Smooth muscle cell (in vitro differentiated cells): ENCODE measurements at regions not wholly inside any gene's neighbourhood (a gene's known extent, or its start where the extent isn't known, plus 50 kb on each side); places are given as distances from the start of the nearest gene placed in this dataset.

Experiments used
- DNase-seq: peaks from one replicate; lab custom pipeline; 2025; ENCODE audit not compliant: unreplicated experiment; lab: John Stamatoyannopoulos, UW
- H2AFZ ChIP-seq: fragments of 200-600 bp; sonication (generic); 2 replicates; pipeline ENCODE4 v1.6.0; 2016; ENCODE audit warnings: antibody characterized with exemption, low read depth, mild to moderate bottlenecking
- H3F3A ChIP-seq: fragments of 200-600 bp; sonication (generic); 2 replicates; pipeline ENCODE4 v1.6.0; 2017; ENCODE audit warnings: antibody characterized with exemption, low read depth
- H3K27ac ChIP-seq: fragments of 200-600 bp; sonication (generic); 2 replicates; pipeline ENCODE4 v1.5.1; 2016; ENCODE audit warnings: low read depth, mild to moderate bottlenecking
- H3K27me3 ChIP-seq: fragments of 200-600 bp; sonication (generic); 2 replicates; pipeline ENCODE4 v1.6.1; 2016; ENCODE audit warnings: low read depth, mild to moderate bottlenecking
- H3K36me3 ChIP-seq: fragments of 200-600 bp; sonication (generic); 2 replicates; pipeline ENCODE4 v1.5.1; 2016; ENCODE audit warnings: low read depth
- H3K4me1 ChIP-seq: fragments of 200-600 bp; sonication (generic); 2 replicates; pipeline ENCODE4 v1.5.1; 2016; ENCODE audit warnings: low read depth
- H3K4me2 ChIP-seq: fragments of 200-600 bp; sonication (generic); 2 replicates; pipeline ENCODE4 v1.6.0; 2016; ENCODE audit warnings: mild to moderate bottlenecking
- H3K4me3 ChIP-seq: fragments of 200-600 bp; sonication (generic); 2 replicates; pipeline ENCODE4 v1.5.1; 2016; ENCODE audit warnings: mild to moderate bottlenecking
- H3K79me2 ChIP-seq: fragments of 200-600 bp; sonication (generic); 2 replicates; pipeline ENCODE4 v1.6.0; 2016; ENCODE audit warnings: low read depth, mild to moderate bottlenecking
- H3K9ac ChIP-seq: fragments of 200-600 bp; sonication (generic); 2 replicates; pipeline ENCODE4 v1.6.0; 2016; ENCODE audit warnings: low read depth
- H3K9me3 ChIP-seq: fragments of 200-600 bp; sonication (generic); replicated peaks from 2 replicates; pipeline ENCODE4 v1.5.1; 2016; ENCODE audit warnings: low read depth
- H4K20me1 ChIP-seq: fragments of 200-600 bp; sonication (generic); 2 replicates; pipeline ENCODE4 v1.6.0; 2016; ENCODE audit warnings: low read depth
- WGBS: methylation state at CpG from one replicate; pipeline ENCODE4 v1.1.7; 2016; ENCODE audit warnings: low lambda C conversion rate; 5-methylcytosine and 5-hydroxymethylcytosine counted together
- TF ChIP-seq, protein P1 (sequence below): fragments of 200-600 bp; sonication (generic); IDR thresholded peaks from 2 replicates; pipeline ENCODE4 v1.5.1; 2017; ENCODE audit warnings: borderline replicate concordance, mild to moderate bottlenecking, antibody characterized with exemption; ENCODE audit not compliant: insufficient read depth, poor library complexity, severe bottlenecking

- Histone ChIP-seq H3K4me1 (no peaks in the 10 kb centered on the region), H3K27ac (no peak overlapping the region), H3K27me3 (no peaks in the 10 kb centered on the region), H3K9me3 (no peaks in the 10 kb centered on the region), H3K4me2 (no peak overlapping the region), H2AFZ (no peak overlapping the region), H3K4me3 (no peak overlapping the region), H3K36me3 (no peaks in the 10 kb centered on the region), H3F3A (no peaks in the 10 kb centered on the region), H3K9ac (no peak overlapping the region), H3K79me2 (no peaks in the 10 kb centered on the region), H4K20me1 (no peaks in the 10 kb centered on the region)
- TF ChIP-seq, protein P1, sequence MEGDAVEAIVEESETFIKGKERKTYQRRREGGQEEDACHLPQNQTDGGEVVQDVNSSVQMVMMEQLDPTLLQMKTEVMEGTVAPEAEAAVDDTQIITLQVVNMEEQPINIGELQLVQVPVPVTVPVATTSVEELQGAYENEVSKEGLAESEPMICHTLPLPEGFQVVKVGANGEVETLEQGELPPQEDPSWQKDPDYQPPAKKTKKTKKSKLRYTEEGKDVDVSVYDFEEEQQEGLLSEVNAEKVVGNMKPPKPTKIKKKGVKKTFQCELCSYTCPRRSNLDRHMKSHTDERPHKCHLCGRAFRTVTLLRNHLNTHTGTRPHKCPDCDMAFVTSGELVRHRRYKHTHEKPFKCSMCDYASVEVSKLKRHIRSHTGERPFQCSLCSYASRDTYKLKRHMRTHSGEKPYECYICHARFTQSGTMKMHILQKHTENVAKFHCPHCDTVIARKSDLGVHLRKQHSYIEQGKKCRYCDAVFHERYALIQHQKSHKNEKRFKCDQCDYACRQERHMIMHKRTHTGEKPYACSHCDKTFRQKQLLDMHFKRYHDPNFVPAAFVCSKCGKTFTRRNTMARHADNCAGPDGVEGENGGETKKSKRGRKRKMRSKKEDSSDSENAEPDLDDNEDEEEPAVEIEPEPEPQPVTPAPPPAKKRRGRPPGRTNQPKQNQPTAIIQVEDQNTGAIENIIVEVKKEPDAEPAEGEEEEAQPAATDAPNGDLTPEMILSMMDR: no peak
- no peak for DNase-seq
Measured at GRCh38 chr5:22986281-22986680, 133.1 kb upstream of the CDH12 start.

- Histone ChIP-seq H3K9me3 (no peaks in the 10 kb centered on the region), H3K4me2 (no peak overlapping the region), H2AFZ (no peak overlapping the region), H3K9ac (no peak overlapping the region), H3K36me3 (no peaks in the 10 kb centered on the region), H3K27ac (no peak overlapping the region), H3K4me1 (no peaks in the 10 kb centered on the region), H3K27me3 (no peaks in the 10 kb centered on the region), H3K4me3 (no peak overlapping the region), H4K20me1 (no peaks in the 10 kb centered on the region), H3F3A (no peaks in the 10 kb centered on the region), H3K79me2 (no peaks in the 10 kb centered on the region)
- no peak for DNase-seq
- WGBS: 98% methylated on average over 1 of the region's 1 CpG
- TF ChIP-seq, protein P1: no peak
Measured at GRCh38 chr5:22985446-22985845, 132.3 kb upstream of the CDH12 start.

DNA sequence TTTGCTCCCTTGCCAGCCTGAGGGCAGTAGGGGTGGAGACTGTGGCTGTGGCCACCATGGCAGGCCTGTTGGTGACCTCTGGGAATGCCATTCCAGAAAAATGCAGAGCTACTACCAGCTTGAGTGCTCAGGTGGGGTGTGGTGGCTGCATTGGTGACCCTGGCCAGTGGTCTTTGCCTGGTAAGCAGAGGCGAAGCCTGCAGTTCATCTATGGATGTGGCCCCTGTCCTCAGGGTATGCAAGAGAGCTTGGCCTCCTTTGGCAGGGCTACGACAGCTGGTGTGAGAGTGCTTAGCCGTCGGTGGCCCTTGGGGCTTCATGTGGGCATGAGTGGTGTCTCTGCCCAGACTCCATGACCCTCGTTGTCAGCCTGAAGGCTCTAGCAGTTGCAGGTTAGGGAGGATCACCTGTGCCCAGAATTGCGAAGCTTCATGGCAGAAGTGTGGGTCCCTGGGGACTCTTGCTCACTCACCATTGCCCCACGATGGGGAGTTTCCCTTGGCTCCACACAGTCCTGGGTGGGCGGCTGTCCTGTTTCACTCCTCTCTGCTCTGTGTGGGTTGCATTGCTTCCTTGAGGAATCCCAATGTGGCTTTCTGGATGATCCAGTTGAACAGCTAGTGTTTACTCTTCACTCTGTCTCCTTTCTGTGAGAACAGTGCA lies 117.9 kb upstream of the CDH12 start:
- no peak overlapping the region for H3K4me2 ChIP-seq
- H3K27ac ChIP-seq: no peak overlapping the region
- 95% methylated on average over 8 of the region's 8 CpGs for WGBS
- H4K20me1 ChIP-seq: no peaks in the 10 kb centered on the region
- TF ChIP-seq, protein P1: no peak
- no peaks in the 10 kb centered on the region for H3F3A ChIP-seq
- no peak overlapping the region for H3K9ac ChIP-seq
- H3K79me2 ChIP-seq: no peaks in the 10 kb centered on the region
- no peak for DNase-seq
- H3K4me3 ChIP-seq: no peak overlapping the region
- H2AFZ ChIP-seq: no peak overlapping the region
- no peaks in the 10 kb centered on the region for H3K27me3 ChIP-seq
- no peaks in the 10 kb centered on the region for H3K36me3 ChIP-seq
- H3K9me3 ChIP-seq: no peaks in the 10 kb centered on the region
- no peaks in the 10 kb centered on the region for H3K4me1 ChIP-seq

- Histone ChIP-seq H2AFZ (peak overlapping the region; percentile 47), H3K36me3 (no peaks in the 10 kb centered on the region), H3K9me3 (no peaks in the 10 kb centered on the region), H3K27ac (no peak overlapping the region), H3K4me1 (no peaks in the 10 kb centered on the region), H3K79me2 (no peaks in the 10 kb centered on the region), H3K4me2 (no peak overlapping the region), H3K27me3 (no peaks in the 10 kb centered on the region), H3F3A (no peaks in the 10 kb centered on the region), H3K9ac (no peak overlapping the region), H3K4me3 (no peak overlapping the region), H4K20me1 (no peaks in the 10 kb centered on the region)
- WGBS: 69% methylated on average over 5 of the region's 5 CpGs
- TF ChIP-seq, protein P1: no peak
- no peak for DNase-seq
Measured at GRCh38 chr5:22970491-22970890, 117.3 kb upstream of the CDH12 start.
